HG03469 (cell line): ENCODE measurements at regions not wholly inside any gene's neighbourhood (a gene's known extent, or its start where the extent isn't known, plus 50 kb on each side); places are given as distances from the start of the nearest gene placed in this dataset.

Experiments
- ATAC-seq: cut with Tn5 transposase; IDR thresholded peaks from one replicate; pipeline ENCODE4 v1.9.1; 2021; ENCODE audit warnings: mild to moderate bottlenecking, moderate library complexity, moderate number of reproducible peaks; ENCODE audit not compliant: unreplicated experiment

- ATAC-seq, result no peak
Measured at GRCh38 chr5:88144219-88145001, 124.2 kb downstream of the TMEM161B start.

GRCh38 chr5:88143693-88144218, 124.9 kb downstream of the TMEM161B start:
- no peak for ATAC-seq

GRCh38 chr5:88142886-88143692, 125.6 kb downstream of the TMEM161B start:
- no peak for ATAC-seq

GRCh38 chr5:88142636-88142885, 126.1 kb downstream of the TMEM161B start:
- ATAC-seq, result no peak

- peak; percentile 89 for ATAC-seq
Measured at GRCh38 chr5:88140856-88141752, 127.5 kb downstream of the TMEM161B start.

GRCh38 chr5:88140396-88140855, 128.2 kb downstream of the TMEM161B start:
- ATAC-seq, result no peak

GRCh38 chr5:88130211-88130815, 138.3 kb downstream of the TMEM161B start:
- ATAC-seq, result no peak

- ATAC-seq, result no peak
Measured at GRCh38 chr5:88128813-88129212, 139.8 kb downstream of the TMEM161B start.

GRCh38 chr5:88119535-88120125, 149.0 kb downstream of the TMEM161B start:
- ATAC-seq, result no peak

GRCh38 chr5:88118179-88118578, 150.5 kb downstream of the TMEM161B start:
- no peak for ATAC-seq

GRCh38 chr5:88117546-88117945, 151.1 kb downstream of the TMEM161B start:
- no peak for ATAC-seq

GRCh38 chr5:88116396-88116795, 152.2 kb downstream of the TMEM161B start:
- no peak for ATAC-seq

GRCh38 chr5:88115211-88115610, 153.4 kb downstream of the TMEM161B start:
- no peak for ATAC-seq

- ATAC-seq, result no peak
Measured at GRCh38 chr5:88113429-88113828, 155.2 kb downstream of the TMEM161B start.

GRCh38 chr5:88109818-88110217, 158.8 kb downstream of the TMEM161B start:
- no peak for ATAC-seq

GRCh38 chr5:88108490-88109279, 160.0 kb downstream of the TMEM161B start:
- ATAC-seq, result no peak

- no peak for ATAC-seq
Measured at GRCh38 chr5:88094906-88095496, 173.6 kb downstream of the TMEM161B start.

GRCh38 chr5:88094403-88094802, 174.2 kb downstream of the TMEM161B start:
- ATAC-seq, result no peak

GRCh38 chr5:88093765-88094164, 174.9 kb downstream of the TMEM161B start:
- ATAC-seq, result no peak
